ENCODE measurements at regions not wholly inside any gene's neighbourhood (a gene's known extent, or its start where the extent isn't known, plus 50 kb on each side); places are given as distances from the start of the nearest gene placed in this dataset.

- no peak overlapping the region for H4K91ac ChIP-seq (replicated peaks; ENCODE audit: insufficient read length, low read length)
- 0 out of 2 replicates have a peak overlapping the region, but pooled peaks have one; percentile 20 for H2AK5ac ChIP-seq (ENCODE audit: low read depth, low read length)
- no peak overlapping the region for H2BK15ac ChIP-seq (ENCODE audit: low read length)
- H2BK120ac ChIP-seq (replicated peaks; ENCODE audit: low read depth, low read length), result no peak overlapping the region
- WGBS, 2 experiments (ENCODE audit: extremely low coverage in 1 of 2, insufficient coverage in 1 of 2, insufficient read length in 1 of 2, insufficient replicate concordance in 2 of 2, low coverage in 1 of 2, low lambda C conversion rate in 2 of 2, missing lambda C conversion rate in 1 of 2), result 97% methylated on average over 4 of the region's 4 CpGs; no CpG with 5 or more reads in 1 of the 2 experiments
- TF ChIP-seq ATF2 (IDR thresholded peaks at IDR 0.05; ENCODE audit: low read length), result no peak
- no peak for TF ChIP-seq PHF8 (conservative IDR thresholded peaks at IDR 0.05; ENCODE audit: low read depth, low read length)
- no peak for TF ChIP-seq CEBPB (IDR thresholded peaks at IDR 0.05; ENCODE audit: low read depth, low read length)
- no peak for TF ChIP-seq BCL11A (IDR thresholded peaks at IDR 0.05; ENCODE audit: low read depth in 2 of 2, low read length in 2 of 2)
- TF ChIP-seq CREB1 (IDR thresholded peaks at IDR 0.05), result no peak
- H3K4ac ChIP-seq (replicated peaks; ENCODE audit: insufficient read length, low read depth, low read length), result no peak overlapping the region
- H2BK20ac ChIP-seq (ENCODE audit: low read length), result no peak overlapping the region
- no peak overlapping the region for H3K23ac ChIP-seq (ENCODE audit: insufficient read length)
- FAIRE-seq (no peak), DNase-seq (ENCODE audit: low read depth in 1 of 2, low spot score in 2 of 2) (no peak)
- no peak overlapping the region for H4K5ac ChIP-seq (ENCODE audit: insufficient read length, low read depth, low read length)
- no peaks in the 10 kb centered on the region for H3K79me2 ChIP-seq (ENCODE audit: control insufficient read depth in 1 of 2, insufficient read depth in 2 of 2, low read length in 2 of 2)
- ChIA-PET CTCF (ENCODE audit: partially characterized antibody) (no interaction called here), POLR2A (ENCODE audit: partially characterized antibody) (no interaction called here)
- no peak overlapping the region for H2BK5ac ChIP-seq (ENCODE audit: low read depth, low read length)
- no peaks in the 10 kb centered on the region for H3K79me1 ChIP-seq (ENCODE audit: low read depth, low read length)
- no peak overlapping the region for H2AFZ ChIP-seq (ENCODE audit: low read length)
- no peak overlapping the region for H3K9ac ChIP-seq (replicated peaks in 1 of 4; ENCODE audit: extremely low read depth in 1 of 4, low read depth in 3 of 4, low read length in 3 of 4)
- no peak overlapping the region for H3K4me3 ChIP-seq (ENCODE audit: extremely low read depth in 1 of 4, insufficient read depth in 2 of 4, low read depth in 3 of 4, low read length in 4 of 4)
- H2BK12ac ChIP-seq (ENCODE audit: low read depth, low read length), result no peak overlapping the region
- H3K36me3 ChIP-seq (ENCODE audit: control insufficient read depth in 2 of 4, insufficient read depth in 4 of 4, low read length in 3 of 4), result no peaks in the 10 kb centered on the region
- no peaks in the 10 kb centered on the region for H3K9me3 ChIP-seq (ENCODE audit: insufficient read depth in 2 of 2, low read depth in 1 of 2, low read length in 1 of 2)
- no peak overlapping the region for H3K18ac ChIP-seq (ENCODE audit: extremely low read depth, low read length)
- H3K23me2 ChIP-seq (ENCODE audit: low read depth, low read length), result no peaks in the 10 kb centered on the region
- no peak overlapping the region for H3K27ac ChIP-seq (ENCODE audit: low read depth, low read length)
- no peaks in the 10 kb centered on the region for H3K27me3 ChIP-seq (replicated peaks in 1 of 4; ENCODE audit: control insufficient read depth in 3 of 4, extremely low read depth in 1 of 4, insufficient read depth in 3 of 4, low read length in 3 of 4)
- no peak overlapping the region for H4K8ac ChIP-seq (ENCODE audit: extremely low read depth, insufficient read depth, low read length)
- no peak overlapping the region for H3K14ac ChIP-seq (ENCODE audit: insufficient read length)
- no peak overlapping the region for H3K4me2 ChIP-seq (ENCODE audit: insufficient read depth in 1 of 2, low read depth in 2 of 2, low read length in 2 of 2)
- H3K4me1 ChIP-seq (replicated peaks in 1 of 4; ENCODE audit: control insufficient read depth in 3 of 4, insufficient read depth in 4 of 4, low read length in 3 of 4), result 0 out of 7 replicates have a peak, but pooled peaks cover 0 to 2% (median 0%) of the 10 kb centered on the region in 4 experiments
- H4K20me1 ChIP-seq (replicated peaks in 1 of 2; ENCODE audit: control insufficient read depth in 1 of 2, insufficient read depth in 2 of 2, low read length in 2 of 2), result no peaks in the 10 kb centered on the region
- no peak overlapping the region for H3K56ac ChIP-seq (replicated peaks; ENCODE audit: insufficient read length, low read depth, low read length)
Observed at GRCh38 chr20:6691516-6691915, 76.0 kb upstream of the BMP2 start.
